Tibial nerve (tissue), 4 donors: ENCODE measurements at regions not wholly inside any gene's neighbourhood (a gene's known extent, or its start where the extent isn't known, plus 50 kb on each side); places are given as distances from the start of the nearest gene placed in this dataset.

Source experiments
- DNase-seq, 2 donors: peaks; one replicate each; pipeline ENCODE4 v3.0.0-alpha.2; 2019; ENCODE audit warnings: low spot score in 2 of 2
- H3K27ac ChIP-seq, 4 donors: fragments of 200-600 bp; sonication (generic) in 3 of 4; one replicate each; pipeline ENCODE4 v1.5.1; 2017 to 2019; ENCODE audit warnings: mild to moderate bottlenecking in 1 of 4
- H3K27me3 ChIP-seq, 2 donors: fragments of 200-600 bp; sonication (generic) in 1 of 2; one replicate each; pipeline versions ENCODE4 v1.5.1 to v1.6.0; 2017 to 2019
- H3K36me3 ChIP-seq, 3 donors: fragments of 200-600 bp; sonication (generic); one replicate each; pipeline ENCODE4 v1.5.1; 2018 to 2019
- H3K4me1 ChIP-seq, 4 donors: fragments of 200-600 bp; sonication (generic) in 3 of 4; one replicate each; pipeline ENCODE4 v1.5.1; 2017 to 2019
- H3K4me3 ChIP-seq, 4 donors: fragments of 200-600 bp; sonication (generic) in 3 of 4; one replicate each; pipeline ENCODE4 v1.5.1; 2017 to 2019; ENCODE audit warnings: mild to moderate bottlenecking in 1 of 4, moderate library complexity in 1 of 4
- H3K9me3 ChIP-seq, 4 donors: fragments of 200-600 bp; sonication (generic) in 3 of 4; one replicate each; pipeline ENCODE4 v1.5.1; 2017 to 2019
- CTCF ChIP-seq, 5 experiments: fragments of 200-600 bp in 3 of 5; fragments of 450-650 bp in 2 of 5; sonication (generic) in 3 of 5; IDR thresholded peaks; one replicate each; pipeline ENCODE4 v1.5.1; 2016 to 2019; ENCODE audit warnings: antibody characterized with exemption in 5 of 5, mild to moderate bottlenecking in 3 of 5, moderate library complexity in 2 of 5
- EP300 ChIP-seq, 2 donors: sonication (generic); formaldehyde crosslinking; IDR thresholded peaks; one replicate each; pipeline ENCODE4 v1.6.1; 2017; ENCODE audit warnings: antibody characterized with exemption in 2 of 2, mild to moderate bottlenecking in 1 of 2
- POLR2A ChIP-seq, 2 donors: fragments of 450-650 bp; IDR thresholded peaks; one replicate each; pipeline ENCODE4 v1.6.1; 2017; ENCODE audit warnings: antibody characterized with exemption in 2 of 2, mild to moderate bottlenecking in 2 of 2, moderate library complexity in 2 of 2
- WGBS, 2 donors: methylation state at CpG; one replicate each; pipeline ENCODE4 v1.1.5; 2018; 5-methylcytosine and 5-hydroxymethylcytosine counted together

DNA sequence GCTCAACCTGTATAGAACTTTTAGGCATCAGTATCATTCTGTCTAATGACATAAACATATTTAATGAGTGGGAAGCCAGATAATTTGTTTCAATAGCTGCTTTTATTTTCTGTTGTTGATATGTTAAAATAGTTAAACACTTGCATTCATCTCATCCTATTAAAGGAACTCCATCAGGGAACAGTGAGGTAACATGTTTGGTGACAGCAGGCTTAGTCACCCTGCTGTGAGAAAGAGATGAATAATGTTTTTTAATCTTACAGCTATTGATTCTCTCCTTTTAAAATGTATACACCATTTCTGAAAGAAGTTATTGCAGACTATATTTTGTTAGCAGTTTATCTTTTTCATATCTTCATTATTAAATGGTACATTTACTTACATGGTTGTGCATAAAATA, 123.3 kb upstream of the CWC22 start:
- Histone ChIP-seq H3K9me3 (no peaks in the 10 kb centered on the region), H3K36me3 (no peaks in the 10 kb centered on the region), H3K4me1 (peaks cover 0 to 3% (median 0%) of the 10 kb centered on the region in 4 donors), H3K27ac (no peak overlapping the region), H3K4me3 (no peak overlapping the region), H3K27me3 (no peaks in the 10 kb centered on the region)
- TF ChIP-seq EP300 (IDR thresholded peaks at IDR 0.05), result no peak
- no peak for TF ChIP-seq POLR2A (IDR thresholded peaks at IDR 0.05)
- TF ChIP-seq CTCF (IDR thresholded peaks at IDR 0.05), result no peak
- no peak for DNase-seq

DNA sequence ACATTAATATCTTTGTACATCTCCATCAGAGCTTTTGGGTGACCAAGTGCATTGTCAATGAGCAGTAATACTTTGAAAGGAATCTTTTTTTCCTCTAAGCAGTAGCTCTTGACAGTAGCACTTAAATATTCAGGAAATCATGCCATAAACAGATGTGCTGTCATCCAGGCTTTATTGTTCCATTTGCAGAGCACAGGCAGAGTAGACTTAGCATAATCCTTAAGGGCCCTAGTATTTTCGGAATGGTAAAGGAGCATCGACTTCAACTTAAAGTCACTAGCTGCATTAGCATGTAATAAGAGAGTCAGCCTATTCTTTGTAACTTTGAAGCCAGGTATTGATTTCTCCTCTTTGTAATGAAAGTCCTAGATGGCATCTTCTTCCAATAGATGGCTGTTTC, 121.8 kb upstream of the CWC22 start:
- no peak overlapping the region for H3K27ac ChIP-seq
- TF ChIP-seq POLR2A (IDR thresholded peaks at IDR 0.05) (no peak), CTCF (IDR thresholded peaks at IDR 0.05) (no peak), EP300 (IDR thresholded peaks at IDR 0.05) (no peak)
- no peaks in the 10 kb centered on the region for H3K27me3 ChIP-seq
- H3K9me3 ChIP-seq, result no peaks in the 10 kb centered on the region
- no peak overlapping the region for H3K4me3 ChIP-seq
- 82 to 91% methylated on average over 2 of the region's 2 CpGs for WGBS, 2 donors
- H3K4me1 ChIP-seq, result peaks cover 0 to 3% (median 0%) of the 10 kb centered on the region in 4 donors
- DNase-seq, result no peak
- H3K36me3 ChIP-seq, result no peaks in the 10 kb centered on the region

- peak in 1 of 2 donors; percentile 51 for DNase-seq
- H3K27me3 ChIP-seq, result no peaks in the 10 kb centered on the region
- TF ChIP-seq CTCF (IDR thresholded peaks at IDR 0.05), result peak; percentile 38 to 54 (median 45)
- no peak for TF ChIP-seq EP300 (IDR thresholded peaks at IDR 0.05)
- 28 to 32% methylated on average over 13 of the region's 13 CpGs for WGBS, 2 donors
- no peaks in the 10 kb centered on the region for H3K9me3 ChIP-seq
- peaks cover 0 to 3% (median 0%) of the 10 kb centered on the region in 4 donors for H3K4me1 ChIP-seq
- no peak overlapping the region for H3K4me3 ChIP-seq
- no peak overlapping the region for H3K27ac ChIP-seq
- no peaks in the 10 kb centered on the region for H3K36me3 ChIP-seq
Measured at GRCh38 chr2:180125245-180125962, 118.3 kb upstream of the CWC22 start.

GRCh38 chr2:180124273-180125139, 117.4 kb upstream of the CWC22 start:
- WGBS, 2 donors, result 15 to 18% methylated on average over 8 of the region's 8 CpGs

More at GRCh38 chr2:180124273-180125139, 117.4 kb upstream of the CWC22 start:
- H3K4me3 ChIP-seq, result no peak overlapping the region
- TF ChIP-seq POLR2A (IDR thresholded peaks at IDR 0.05), result no peak
- peak; percentile 41 to 59 (median 54) for TF ChIP-seq CTCF (IDR thresholded peaks at IDR 0.05)
- TF ChIP-seq EP300 (IDR thresholded peaks at IDR 0.05), result no peak
- no peak overlapping the region for H3K27ac ChIP-seq
- H3K36me3 ChIP-seq, result no peaks in the 10 kb centered on the region
- no peaks in the 10 kb centered on the region for H3K9me3 ChIP-seq
- DNase-seq, result peak in 1 of 2 donors; percentile 23
- peaks cover 0 to 3% (median 0%) of the 10 kb centered on the region in 4 donors for H3K4me1 ChIP-seq
- H3K27me3 ChIP-seq, result no peaks in the 10 kb centered on the region
